Fibroblast of lung (primary cell): ENCODE measurements at regions not wholly inside any gene's neighbourhood (a gene's known extent, or its start where the extent isn't known, plus 50 kb on each side); places are given as distances from the start of the nearest gene placed in this dataset.

Experiments used
- DNase-seq, 2 donors: peaks; one replicate each; pipeline versions ENCODE4 v3.0.0 to v3.0.0-alpha.2; 2010; ENCODE audit warnings: low read depth in 2 of 2
- H2AFZ ChIP-seq: 2 replicates; pipeline ENCODE4 v1.5.1; 2012; ENCODE audit warnings: low read length, control low read depth, inconsistent platforms
- H3K27ac ChIP-seq: 2 replicates; pipeline ENCODE4 v1.5.1; 2011; ENCODE audit warnings: low read length, control low read depth; ENCODE audit not compliant: insufficient read depth
- H3K27me3 ChIP-seq: 2 replicates; pipeline ENCODE4 v1.5.1; 2011; ENCODE audit warnings: mild to moderate bottlenecking, low read length; ENCODE audit not compliant: control insufficient read depth, insufficient read depth
- H3K36me3 ChIP-seq: 2 replicates; pipeline ENCODE4 v1.5.1; 2011; ENCODE audit warnings: low read length; ENCODE audit not compliant: control insufficient read depth, insufficient read depth
- H3K4me1 ChIP-seq: 2 replicates; pipeline ENCODE4 v1.5.1; 2011; ENCODE audit warnings: low read length; ENCODE audit not compliant: control insufficient read depth, insufficient read depth; ENCODE audit errors: extremely low read depth
- H3K4me2 ChIP-seq: 2 replicates; pipeline ENCODE4 v1.5.1; 2011; ENCODE audit warnings: low read length, control low read depth; ENCODE audit not compliant: insufficient read depth; ENCODE audit errors: extremely low read depth
- H3K4me3 ChIP-seq, 4 experiments: fragments of 200-600 bp in 1 of 4; sonication (generic) in 1 of 4; replicated peaks in 1 of 4; 2 replicates each; pipeline ENCODE4 v1.5.1; 2011 to 2016; ENCODE audit warnings: low read length in 4 of 4, low read depth in 3 of 4, mild to moderate bottlenecking in 3 of 4, control low read depth in 2 of 4, inconsistent platforms in 1 of 4, mixed read lengths in 1 of 4; ENCODE audit not compliant: insufficient read depth in 1 of 4; ENCODE audit errors: control extremely low read depth in 1 of 4
- H3K79me2 ChIP-seq: 2 replicates; pipeline ENCODE4 v1.5.1; 2012; ENCODE audit warnings: mild to moderate bottlenecking, low read length, inconsistent platforms; ENCODE audit not compliant: control insufficient read depth, insufficient read depth
- H3K9ac ChIP-seq: 2 replicates; pipeline ENCODE4 v1.5.1; 2011; ENCODE audit warnings: mild to moderate bottlenecking, low read length, control low read depth; ENCODE audit not compliant: insufficient read depth
- H3K9me3 ChIP-seq: 2 replicates; pipeline ENCODE4 v1.5.1; 2012; ENCODE audit warnings: low read depth, low read length; ENCODE audit not compliant: control insufficient read depth, insufficient read depth
- H4K20me1 ChIP-seq: 2 replicates; pipeline ENCODE4 v1.5.1; 2011; ENCODE audit warnings: low read length; ENCODE audit not compliant: control insufficient read depth, insufficient read depth; ENCODE audit errors: extremely low read depth
- EZH2 ChIP-seq: IDR thresholded peaks from 2 replicates; pipeline ENCODE4 v1.5.1; 2012; ENCODE audit warnings: low read length, control low read depth, mild to moderate bottlenecking; ENCODE audit errors: missing control alignments
- TF ChIP-seq, protein P1 (sequence below), 2 donors: IDR thresholded peaks in 1 of 2; conservative IDR thresholded peaks in 1 of 2; 1 replicate in 1 of 2; 2 replicates in 1 of 2; pipeline ENCODE4 v1.5.1; 2011 to 2012; ENCODE audit warnings: low read length in 2 of 2, control low read depth in 1 of 2, inconsistent platforms in 1 of 2, low read depth in 1 of 2, mild to moderate bottlenecking in 1 of 2

DNA sequence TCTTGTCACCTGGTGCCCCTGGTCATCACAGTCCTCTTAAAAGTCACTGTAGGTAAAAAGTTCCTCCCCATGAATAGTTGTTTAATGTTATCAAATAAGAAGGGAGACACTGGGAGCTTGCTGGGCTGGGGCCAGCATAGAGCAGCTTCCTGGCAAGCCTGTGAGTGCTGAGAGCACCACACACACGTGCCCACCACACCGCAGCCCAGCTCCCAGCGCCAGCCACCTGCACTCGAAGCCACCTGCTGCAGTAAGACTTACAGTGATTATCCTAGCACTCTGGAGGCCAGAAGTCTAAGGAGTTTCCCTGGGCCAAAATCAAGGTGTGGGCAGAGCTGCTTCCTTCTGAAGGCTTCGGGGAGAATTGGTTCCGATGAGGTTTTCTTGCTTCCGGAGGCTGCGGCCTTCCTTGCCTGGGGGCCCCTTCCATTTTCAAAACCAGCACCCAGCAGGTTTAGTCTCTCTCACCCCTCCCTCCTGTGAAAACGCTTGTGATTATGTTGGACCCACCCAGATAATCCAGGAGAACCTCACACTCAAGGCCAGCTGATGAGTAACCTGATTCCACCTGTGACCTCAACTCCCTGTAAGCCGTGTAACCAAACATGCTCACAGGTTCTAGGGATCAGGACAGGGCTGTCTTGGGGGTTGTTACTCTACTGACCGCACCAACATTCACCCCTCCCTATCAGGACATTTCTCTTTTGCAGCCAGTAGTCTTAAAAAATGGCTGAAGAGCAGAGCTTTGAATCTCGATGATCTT, 687.2 kb downstream of the TBC1D22A start:
- Histone ChIP-seq H3K9ac (no peak overlapping the region), H3K4me1 (no peaks in the 10 kb centered on the region), H2AFZ (no peak overlapping the region), H3K4me3 (no peak overlapping the region), H3K27ac (no peak overlapping the region), H3K79me2 (no peaks in the 10 kb centered on the region), H3K27me3 (no peaks in the 10 kb centered on the region), H3K9me3 (no peaks in the 10 kb centered on the region), H4K20me1 (no peaks in the 10 kb centered on the region), H3K4me2 (no peak overlapping the region), H3K36me3 (no peaks in the 10 kb centered on the region)
- no peak for DNase-seq
- no peak for TF ChIP-seq EZH2
- TF ChIP-seq, protein P1, sequence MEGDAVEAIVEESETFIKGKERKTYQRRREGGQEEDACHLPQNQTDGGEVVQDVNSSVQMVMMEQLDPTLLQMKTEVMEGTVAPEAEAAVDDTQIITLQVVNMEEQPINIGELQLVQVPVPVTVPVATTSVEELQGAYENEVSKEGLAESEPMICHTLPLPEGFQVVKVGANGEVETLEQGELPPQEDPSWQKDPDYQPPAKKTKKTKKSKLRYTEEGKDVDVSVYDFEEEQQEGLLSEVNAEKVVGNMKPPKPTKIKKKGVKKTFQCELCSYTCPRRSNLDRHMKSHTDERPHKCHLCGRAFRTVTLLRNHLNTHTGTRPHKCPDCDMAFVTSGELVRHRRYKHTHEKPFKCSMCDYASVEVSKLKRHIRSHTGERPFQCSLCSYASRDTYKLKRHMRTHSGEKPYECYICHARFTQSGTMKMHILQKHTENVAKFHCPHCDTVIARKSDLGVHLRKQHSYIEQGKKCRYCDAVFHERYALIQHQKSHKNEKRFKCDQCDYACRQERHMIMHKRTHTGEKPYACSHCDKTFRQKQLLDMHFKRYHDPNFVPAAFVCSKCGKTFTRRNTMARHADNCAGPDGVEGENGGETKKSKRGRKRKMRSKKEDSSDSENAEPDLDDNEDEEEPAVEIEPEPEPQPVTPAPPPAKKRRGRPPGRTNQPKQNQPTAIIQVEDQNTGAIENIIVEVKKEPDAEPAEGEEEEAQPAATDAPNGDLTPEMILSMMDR (conservative IDR thresholded peaks at IDR 0.05 in 1 of 2, IDR thresholded peaks at IDR 0.05 in 1 of 2; ENCODE audit: low read depth in 1 of 2, low read length in 2 of 2) = no peak

DNA sequence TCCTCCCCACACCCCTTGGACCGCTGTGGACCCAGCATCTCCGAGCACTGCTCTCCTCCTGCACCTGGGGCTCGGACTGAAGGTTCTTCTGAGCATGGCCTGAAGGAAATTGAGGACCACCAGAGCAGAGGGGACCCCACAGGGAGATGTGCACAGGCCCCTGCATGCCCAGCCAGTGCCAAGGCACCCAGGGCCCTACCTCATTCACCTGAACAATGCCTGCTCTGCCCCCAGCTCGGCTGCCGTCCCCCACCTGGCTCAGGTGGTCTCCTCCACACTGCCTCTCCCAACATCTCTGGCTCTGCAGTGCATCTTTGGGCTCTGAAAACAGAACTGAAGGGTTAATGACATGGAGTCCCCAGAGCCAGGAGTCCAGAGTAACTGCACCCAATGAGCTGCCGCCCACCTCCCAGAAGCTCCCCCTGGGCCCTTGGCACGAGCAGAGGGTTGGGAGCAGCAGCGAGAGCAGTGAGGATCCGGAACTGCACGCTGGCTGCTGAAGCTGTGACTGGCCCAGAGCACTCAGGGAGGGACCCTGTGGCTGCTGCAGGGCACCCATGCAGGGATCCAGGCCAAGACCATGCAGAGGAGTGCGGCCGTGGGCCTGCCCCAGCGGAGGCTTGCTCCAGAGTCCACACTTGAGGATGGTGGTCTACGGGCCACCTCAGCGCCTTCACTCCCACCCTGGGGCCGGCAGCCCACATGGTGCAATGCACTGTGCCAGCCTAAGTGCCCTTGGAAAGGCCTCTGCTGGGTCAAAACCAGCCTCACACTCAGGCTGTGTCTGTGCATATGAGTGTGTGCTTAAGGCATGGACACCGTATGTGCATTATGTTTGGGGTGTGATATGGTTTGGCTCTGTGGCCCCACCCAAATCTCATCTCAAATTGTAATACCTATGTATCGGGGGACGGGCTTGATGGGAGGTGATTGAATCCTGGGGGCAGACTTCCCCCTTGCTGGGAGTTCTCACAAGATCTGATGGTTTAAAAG, 686.1 kb downstream of the TBC1D22A start:
- Histone ChIP-seq H3K9me3 (no peaks in the 10 kb centered on the region), H4K20me1 (no peaks in the 10 kb centered on the region), H3K4me3 (no peak overlapping the region), H2AFZ (no peak overlapping the region), H3K79me2 (no peaks in the 10 kb centered on the region), H3K27me3 (no peaks in the 10 kb centered on the region), H3K4me2 (no peak overlapping the region), H3K4me1 (no peaks in the 10 kb centered on the region), H3K9ac (no peak overlapping the region), H3K27ac (no peak overlapping the region), H3K36me3 (no peaks in the 10 kb centered on the region)
- no peak for TF ChIP-seq EZH2
- TF ChIP-seq, protein P1 (conservative IDR thresholded peaks at IDR 0.05 in 1 of 2, IDR thresholded peaks at IDR 0.05 in 1 of 2; ENCODE audit: low read depth in 1 of 2, low read length in 2 of 2) = no peak
- no peak for DNase-seq
